GM20000 (cell line): ENCODE measurements at regions not wholly inside any gene's neighbourhood (a gene's known extent, or its start where the extent isn't known, plus 50 kb on each side); places are given as distances from the start of the nearest gene placed in this dataset.

Experiments
- DNase-seq: peaks from one replicate; pipeline ENCODE4 v3.0.0; 2012; ENCODE audit warnings: low spot score
- CTCF ChIP-seq: IDR thresholded peaks from 2 replicates; pipeline ENCODE4 v1.5.1; 2012; ENCODE audit warnings: mild to moderate bottlenecking, control low read depth; ENCODE audit errors: extremely low read depth, missing control alignments

- TF ChIP-seq CTCF = no peak
- no peak for DNase-seq
Measured at GRCh38 chr17:63358111-63358839, 87.8 kb downstream of the CYB561 start.

- no peak for DNase-seq
- no peak for TF ChIP-seq CTCF
Measured at GRCh38 chr17:63358956-63359355, 87.2 kb downstream of the CYB561 start.

- no peak for TF ChIP-seq CTCF
- DNase-seq = no peak
Measured at GRCh38 chr17:63361182-63361581, 84.9 kb downstream of the CYB561 start.

- no peak for TF ChIP-seq CTCF
- no peak for DNase-seq
Measured at GRCh38 chr17:63362115-63362514, 84.0 kb downstream of the CYB561 start.

- no peak for TF ChIP-seq CTCF
- no peak for DNase-seq
Measured at GRCh38 chr17:63364387-63364786, 81.7 kb downstream of the CYB561 start.

GRCh38 chr17:63364944-63365343, 81.2 kb downstream of the CYB561 start:
- DNase-seq = no peak
- no peak for TF ChIP-seq CTCF

GRCh38 chr17:63365366-63366240, 80.5 kb downstream of the CYB561 start:
- no peak for TF ChIP-seq CTCF
- DNase-seq = no peak
